BLaER1 (cell line): ENCODE measurements at regions not wholly inside any gene's neighbourhood (a gene's known extent, or its start where the extent isn't known, plus 50 kb on each side); places are given as distances from the start of the nearest gene placed in this dataset.

Source experiments
- H3K27ac ChIP-seq: shearing (Covaris generic); formaldehyde crosslinking; 2 replicates; pipeline ENCODE4 v1.8.1; 2022
- H3K27me3 ChIP-seq: shearing (Covaris generic); formaldehyde crosslinking; 2 replicates; pipeline ENCODE4 v1.8.1; 2022
- H3K36me3 ChIP-seq: shearing (Covaris generic); formaldehyde crosslinking; 2 replicates; pipeline ENCODE4 v1.8.1; 2022
- H3K4me1 ChIP-seq: shearing (Covaris generic); formaldehyde crosslinking; 2 replicates; pipeline ENCODE4 v1.8.1; 2022
- H3K4me2 ChIP-seq: shearing (Covaris generic); formaldehyde crosslinking; 2 replicates; pipeline ENCODE4 v1.8.1; 2022
- H3K4me3 ChIP-seq: shearing (Covaris generic); formaldehyde crosslinking; 2 replicates; pipeline ENCODE4 v1.8.1; 2022
- H3K9ac ChIP-seq: shearing (Covaris generic); formaldehyde crosslinking; 2 replicates; pipeline ENCODE4 v1.8.1; 2022
- H3K9me3 ChIP-seq: shearing (Covaris generic); formaldehyde crosslinking; 2 replicates; pipeline ENCODE4 v1.8.1; 2022
- H4K20me1 ChIP-seq: shearing (Covaris generic); formaldehyde crosslinking; 2 replicates; pipeline ENCODE4 v1.8.1; 2022
- Cebpa-rat ChIP-seq: shearing (Covaris generic); IDR thresholded peaks from 2 replicates; pipeline ENCODE4 v1.8.1; 2022

- no peak for TF ChIP-seq Cebpa-rat
- H3K4me1 ChIP-seq: peaks cover 12% of the 10 kb centered on the region
- H3K27ac ChIP-seq: no peak overlapping the region
- no peaks in the 10 kb centered on the region for H4K20me1 ChIP-seq
- no peak overlapping the region for H3K4me2 ChIP-seq
- H3K36me3 ChIP-seq: no peaks in the 10 kb centered on the region
- H3K9me3 ChIP-seq: 0 out of 2 replicates have a peak, but pooled peaks cover 5% of the 10 kb centered on the region
- no peak overlapping the region for H3K9ac ChIP-seq
- no peaks in the 10 kb centered on the region for H3K27me3 ChIP-seq
- no peak overlapping the region for H3K4me3 ChIP-seq
These were observed 393.7 kb downstream of the BRD1 start for GRCh38 chr22:49433717-49434611.

- no peak for TF ChIP-seq Cebpa-rat
- no peak overlapping the region for H3K4me2 ChIP-seq
- no peaks in the 10 kb centered on the region for H3K36me3 ChIP-seq
- 0 out of 2 replicates have a peak, but pooled peaks cover 5% of the 10 kb centered on the region for H3K9me3 ChIP-seq
- no peak overlapping the region for H3K4me3 ChIP-seq
- no peaks in the 10 kb centered on the region for H3K27me3 ChIP-seq
- no peak overlapping the region for H3K27ac ChIP-seq
- H3K4me1 ChIP-seq: peaks cover 12% of the 10 kb centered on the region
- no peak overlapping the region for H3K9ac ChIP-seq
- no peaks in the 10 kb centered on the region for H4K20me1 ChIP-seq
These were observed 394.7 kb downstream of the BRD1 start for GRCh38 chr22:49432897-49433443.

GRCh38 chr22:49432211-49432896, 395.3 kb downstream of the BRD1 start:
- no peak for TF ChIP-seq Cebpa-rat
- Histone ChIP-seq H3K4me3 (no peak overlapping the region), H3K9me3 (0 out of 2 replicates have a peak, but pooled peaks cover 5% of the 10 kb centered on the region), H3K4me2 (no peak overlapping the region), H3K9ac (no peak overlapping the region), H4K20me1 (no peaks in the 10 kb centered on the region), H3K36me3 (no peaks in the 10 kb centered on the region), H3K4me1 (peaks cover 12% of the 10 kb centered on the region), H3K27me3 (no peaks in the 10 kb centered on the region), H3K27ac (no peak overlapping the region)

GRCh38 chr22:49431551-49431950, 396.1 kb downstream of the BRD1 start:
- no peak overlapping the region for H3K9ac ChIP-seq
- no peak overlapping the region for H3K27ac ChIP-seq
- H3K4me3 ChIP-seq: no peak overlapping the region
- H3K4me1 ChIP-seq: peaks cover 20% of the 10 kb centered on the region
- no peaks in the 10 kb centered on the region for H4K20me1 ChIP-seq
- TF ChIP-seq Cebpa-rat: no peak
- 0 out of 2 replicates have a peak overlapping the region, but pooled peaks have one; percentile 14 for H3K4me2 ChIP-seq
- H3K9me3 ChIP-seq: 0 out of 2 replicates have a peak, but pooled peaks cover 5% of the 10 kb centered on the region
- H3K36me3 ChIP-seq: no peaks in the 10 kb centered on the region
- no peaks in the 10 kb centered on the region for H3K27me3 ChIP-seq

GRCh38 chr22:49429066-49429465, 398.6 kb downstream of the BRD1 start:
- H3K36me3 ChIP-seq: no peaks in the 10 kb centered on the region
- no peak overlapping the region for H3K4me2 ChIP-seq
- H3K27me3 ChIP-seq: no peaks in the 10 kb centered on the region
- TF ChIP-seq Cebpa-rat: no peak
- H4K20me1 ChIP-seq: no peaks in the 10 kb centered on the region
- H3K4me3 ChIP-seq: no peak overlapping the region
- no peak overlapping the region for H3K9ac ChIP-seq
- no peak overlapping the region for H3K27ac ChIP-seq
- no peaks in the 10 kb centered on the region for H3K9me3 ChIP-seq
- peaks cover 41% of the 10 kb centered on the region for H3K4me1 ChIP-seq

GRCh38 chr22:49427941-49428340, 399.7 kb downstream of the BRD1 start:
- Histone ChIP-seq H3K4me2 (no peak overlapping the region), H3K4me3 (no peak overlapping the region), H3K4me1 (peaks cover 49% of the 10 kb centered on the region), H3K36me3 (no peaks in the 10 kb centered on the region), H3K9me3 (no peaks in the 10 kb centered on the region), H3K27ac (no peak overlapping the region), H3K27me3 (no peaks in the 10 kb centered on the region), H4K20me1 (no peaks in the 10 kb centered on the region), H3K9ac (no peak overlapping the region)
- no peak for TF ChIP-seq Cebpa-rat

GRCh38 chr22:49427341-49427740, 400.3 kb downstream of the BRD1 start:
- H3K4me2 ChIP-seq: no peak overlapping the region

GRCh38 chr22:49426618-49427266, 400.9 kb downstream of the BRD1 start:
- Histone ChIP-seq H3K36me3 (no peaks in the 10 kb centered on the region), H3K4me2 (peak overlapping the region; percentile 67), H3K9me3 (no peaks in the 10 kb centered on the region), H3K4me3 (no peak overlapping the region), H3K27ac (no peak overlapping the region), H4K20me1 (no peaks in the 10 kb centered on the region), H3K27me3 (no peaks in the 10 kb centered on the region), H3K9ac (no peak overlapping the region), H3K4me1 (peaks cover 49% of the 10 kb centered on the region)
- no peak for TF ChIP-seq Cebpa-rat

More at GRCh38 chr22:49427341-49427740, 400.3 kb downstream of the BRD1 start:
- H3K4me3 ChIP-seq: no peak overlapping the region
- H3K36me3 ChIP-seq: no peaks in the 10 kb centered on the region
- no peak for TF ChIP-seq Cebpa-rat
- H3K9ac ChIP-seq: no peak overlapping the region
- no peaks in the 10 kb centered on the region for H3K27me3 ChIP-seq
- H3K9me3 ChIP-seq: no peaks in the 10 kb centered on the region
- H3K4me1 ChIP-seq: peaks cover 49% of the 10 kb centered on the region
- no peaks in the 10 kb centered on the region for H4K20me1 ChIP-seq
- no peak overlapping the region for H3K27ac ChIP-seq

- H3K27me3 ChIP-seq: no peaks in the 10 kb centered on the region
These were observed 401.6 kb downstream of the BRD1 start for GRCh38 chr22:49426098-49426497.

More at GRCh38 chr22:49426098-49426497, 401.6 kb downstream of the BRD1 start:
- H3K27ac ChIP-seq: no peak overlapping the region
- peak overlapping the region; percentile 67 for H3K4me2 ChIP-seq
- no peak overlapping the region for H3K9ac ChIP-seq
- H3K4me3 ChIP-seq: no peak overlapping the region
- no peaks in the 10 kb centered on the region for H3K36me3 ChIP-seq
- H3K9me3 ChIP-seq: peaks cover under 1% of the 10 kb centered on the region; the same call in 1 of the 2 replicates
- peaks cover 43% of the 10 kb centered on the region for H3K4me1 ChIP-seq
- no peaks in the 10 kb centered on the region for H4K20me1 ChIP-seq
- TF ChIP-seq Cebpa-rat: no peak
